HepG2 (cell line): ENCODE measurements at regions not wholly inside any gene's neighbourhood (a gene's known extent, or its start where the extent isn't known, plus 50 kb on each side); places are given as distances from the start of the nearest gene placed in this dataset.

Experiments used
- ATAC-seq: fragments of 200-7000 bp; cut with Tn5 transposase; 3 replicates; pipeline ENCODE4 v1.9.1; 2020; ENCODE audit warnings: mild to moderate bottlenecking, moderate library complexity
- BruUV-seq: library from RNA; stranded (reverse); fragments of 400-500 nt; replicated peaks from 2 replicates; lab custom pipeline; 2021; lab: Mats Ljungman, UMichigan
- CTCF ChIA-PET: fragments of 300-600 bp; formaldehyde crosslinking; extraction: SDS; loops from one replicate; lab custom pipeline; 2021; ENCODE audit warnings: low total read pairs, inconsistent platforms, low intra/inter-chr PET ratio; lab: Yijun Ruan, JAX
- POLR2A ChIA-PET: fragments of 350-600 bp; sonication (Branson Sonifier 250); formaldehyde crosslinking; loops from one replicate; lab custom pipeline; 2020; ENCODE audit warnings: antibody characterized with exemption, inconsistent platforms; lab: Yijun Ruan, JAX
- DNase-seq: peaks from one replicate; pipeline ENCODE4 v3.0.0-alpha.2; 2015; ENCODE audit warnings: low spot score
- FAIRE-seq: peaks from 3 replicates; lab custom pipeline; 2011; peaks lifted over from hg19 to GRCh38; lab: Jason Lieb, UNC
- H2AFZ ChIP-seq: one replicate; pipeline ENCODE4 v1.6.1; 2011; ENCODE audit warnings: low read length, inconsistent platforms
- H3K27ac ChIP-seq: fragments of 300-600 bp; 3 replicates; pipeline ENCODE4 v1.8.0; 2011; ENCODE audit warnings: mixed run types, mild to moderate bottlenecking, mixed read lengths, low read length, inconsistent platforms; ENCODE audit not compliant: insufficient read depth; ENCODE audit errors: extremely low read length
- H3K27me3 ChIP-seq, 2 experiments: fragments of 200-600 bp in 1 of 2; 2 replicates in 1 of 2; 3 replicates in 1 of 2; pipeline versions ENCODE4 v1.6.0 to v1.8.0; 2011; ENCODE audit warnings: low read length in 2 of 2, mild to moderate bottlenecking in 2 of 2, moderate library complexity in 2 of 2, inconsistent platforms in 1 of 2; ENCODE audit not compliant: insufficient read depth in 2 of 2, control insufficient read depth in 1 of 2
- H3K36me3 ChIP-seq, 2 experiments: fragments of 200-600 bp in 1 of 2; replicated peaks in 1 of 2; 2 replicates in 1 of 2; 3 replicates in 1 of 2; pipeline versions ENCODE4 v1.5.1 to v1.8.0; 2011; ENCODE audit warnings: low read length in 2 of 2, inconsistent platforms in 1 of 2; ENCODE audit not compliant: insufficient read depth in 2 of 2, control insufficient read depth in 1 of 2
- H3K4me1 ChIP-seq: 2 replicates; pipeline ENCODE4 v1.5.1; 2012; ENCODE audit warnings: low read length, inconsistent platforms; ENCODE audit not compliant: insufficient read depth
- H3K4me2 ChIP-seq: 2 replicates; pipeline ENCODE4 v1.6.0; 2011; ENCODE audit warnings: low read depth, low read length, inconsistent platforms
- H3K4me3 ChIP-seq, 3 experiments: fragments of 200-600 bp in 1 of 3; sonication (generic), shearing (Covaris generic) in 1 of 3; replicated peaks in 1 of 3; 2 replicates each; pipeline ENCODE4 v1.5.1; 2011 to 2016; ENCODE audit warnings: low read length in 3 of 3, inconsistent platforms in 2 of 3, low read depth in 2 of 3, mild to moderate bottlenecking in 2 of 3, control low read depth in 1 of 3, mixed read lengths in 1 of 3; ENCODE audit not compliant: insufficient read depth in 1 of 3
- H3K79me2 ChIP-seq: one replicate; pipeline ENCODE4 v1.6.1; 2011; ENCODE audit warnings: low read length, inconsistent platforms; ENCODE audit not compliant: insufficient read depth
- H3K9ac ChIP-seq: 2 replicates; pipeline ENCODE4 v1.6.0; 2011; ENCODE audit warnings: mild to moderate bottlenecking, low read depth, low read length, inconsistent platforms; ENCODE audit not compliant: insufficient read depth
- H3K9me3 ChIP-seq: 2 replicates; pipeline ENCODE4 v1.5.1; 2012; ENCODE audit warnings: mild to moderate bottlenecking, low read length
- H4K20me1 ChIP-seq: 2 replicates; pipeline ENCODE4 v1.6.0; 2011; ENCODE audit warnings: inconsistent platforms, mild to moderate bottlenecking, low read length, moderate library complexity; ENCODE audit not compliant: insufficient read depth
- BHLHE40 ChIP-seq: IDR thresholded peaks from 2 replicates; pipeline ENCODE4 v1.6.1; 2011; ENCODE audit warnings: low read length, improper control_type of control experiment
- EZH2 ChIP-seq: conservative IDR thresholded peaks from 2 replicates; pipeline ENCODE4 v1.6.1; 2012; ENCODE audit warnings: mild to moderate bottlenecking, low read depth, low read length, moderate library complexity
- FOXP1 ChIP-seq, 2 experiments: fragments of 450-650 bp in 1 of 2; IDR thresholded peaks; 2 replicates each; pipeline ENCODE4 v1.6.1; 2017 to 2018; ENCODE audit warnings: antibody characterized with exemption in 1 of 2
- GABPB1 ChIP-seq: IDR thresholded peaks from 2 replicates; pipeline ENCODE4 v1.6.1; 2016; ENCODE audit warnings: mild to moderate bottlenecking, missing genetic modification reagents, moderate library complexity, missing compliant biosample characterization
- GTF3A ChIP-seq: sonication (generic); formaldehyde crosslinking; conservative IDR thresholded peaks from 2 replicates; pipeline ENCODE4 v1.4.0; 2020; ENCODE audit warnings: mild to moderate bottlenecking, missing genetic modification reagents
- HDAC1 ChIP-seq: sonication (generic); formaldehyde crosslinking; IDR thresholded peaks from 2 replicates; pipeline ENCODE4 v1.5.1; 2020; ENCODE audit warnings: mild to moderate bottlenecking, missing genetic modification reagents
- IRF2 ChIP-seq: IDR thresholded peaks from 2 replicates; pipeline ENCODE4 v1.6.1; 2018; ENCODE audit warnings: missing genetic modification reagents, missing compliant biosample characterization
- STAT6 ChIP-seq: sonication (generic); formaldehyde crosslinking; IDR thresholded peaks from 2 replicates; pipeline ENCODE4 v1.4.0; 2020; ENCODE audit warnings: missing genetic modification reagents, mild to moderate bottlenecking, borderline replicate concordance
- TBP ChIP-seq: sonication (generic); formaldehyde crosslinking; IDR thresholded peaks from 2 replicates; pipeline ENCODE4 v1.5.0; 2020; ENCODE audit warnings: missing genetic modification reagents
- TCF12 ChIP-seq, 2 experiments: fragments of 450-650 bp in 1 of 2; sonication (generic) in 1 of 2; formaldehyde crosslinking in 1 of 2; IDR thresholded peaks; 2 replicates each; pipeline versions ENCODE4 v1.6.1 to v1.8.0; 2017 to 2022; ENCODE audit warnings: antibody characterized with exemption in 1 of 2, mild to moderate bottlenecking in 1 of 2, missing genetic modification reagents in 1 of 2, moderate library complexity in 1 of 2
- TGIF2 ChIP-seq: IDR thresholded peaks from 2 replicates; pipeline ENCODE4 v1.6.1; 2016; ENCODE audit warnings: control low read depth, missing compliant biosample characterization
- ZFX ChIP-seq: sonication (generic); formaldehyde crosslinking; IDR thresholded peaks from 2 replicates; pipeline ENCODE4 v1.4.0; 2020; ENCODE audit warnings: mild to moderate bottlenecking, low read depth, missing genetic modification reagents, moderate library complexity
- ZNF225 ChIP-seq: sonication (generic); formaldehyde crosslinking; IDR thresholded peaks from 2 replicates; pipeline ENCODE4 v1.4.0; 2020; ENCODE audit warnings: mild to moderate bottlenecking, missing genetic modification reagents
- ZNF251 ChIP-seq: sonication (generic); formaldehyde crosslinking; IDR thresholded peaks from 2 replicates; pipeline ENCODE4 v1.9.0; 2021; ENCODE audit warnings: mild to moderate bottlenecking, missing genetic modification reagents
- ZNF776 ChIP-seq: sonication (generic); formaldehyde crosslinking; IDR thresholded peaks from 2 replicates; pipeline ENCODE4 v1.4.0; 2020; ENCODE audit warnings: mild to moderate bottlenecking, missing genetic modification reagents
- ZNF792 ChIP-seq: IDR thresholded peaks from 2 replicates; pipeline ENCODE4 v1.6.1; 2016
- ZUFSP ChIP-seq: sonication (generic); formaldehyde crosslinking; IDR thresholded peaks from 2 replicates; pipeline ENCODE4 v1.9.0; 2021; ENCODE audit warnings: missing genetic modification reagents, mild to moderate bottlenecking, borderline replicate concordance
- WGBS: methylation state at CpG from one replicate; pipeline ENCODE4 v1.1.6; 2017; ENCODE audit warnings: low lambda C conversion rate; 5-methylcytosine and 5-hydroxymethylcytosine counted together
- in situ Hi-C: cut with HindIII; loops from 2 replicates; pipeline ENCODE4 v1.10.0; 2017; ENCODE audit warnings: low pct_unique_long_range_greater_than_20kb; ENCODE audit not compliant: extremely low pct_ligation_motif_present
- intact Hi-C: fragments of 100-400 bp; cut with micrococcal nuclease; formaldehyde crosslinking; loops from one replicate; pipeline ENCODE4 v1.10.0; 2022; ENCODE audit not compliant: unreplicated experiment
- TF ChIP-seq, protein P1 (sequence below): sonication (generic); formaldehyde crosslinking; IDR thresholded peaks from 2 replicates; pipeline ENCODE4 v1.5.0; 2020; ENCODE audit warnings: missing genetic modification reagents, mild to moderate bottlenecking, borderline replicate concordance
- TF ChIP-seq, protein P2 (sequence below): fragments of 450-650 bp; IDR thresholded peaks from 2 replicates; pipeline ENCODE4 v1.6.1; 2016

GRCh38 chr11:23947883-23948282 is 549.0 kb upstream of the LUZP2 start (continued):
- TF ChIP-seq ZNF225 (CRISPR knock-in tag): no peak
- TF ChIP-seq FOXP1 (IDR thresholded peaks at IDR 0.05): no peak
- TF ChIP-seq FOXP1 (CRISPR knock-in tag; IDR thresholded peaks at IDR 0.05): no peak
- TF ChIP-seq ZUFSP (CRISPR knock-in tag): no peak
- no peak for TF ChIP-seq TCF12 (IDR thresholded peaks at IDR 0.05)
- TF ChIP-seq TCF12 (CRISPR knock-in tag; IDR thresholded peaks at IDR 0.05): no peak
- no peak for TF ChIP-seq HDAC1

GRCh38 chr11:23948851-23949250 is 548.0 kb upstream of the LUZP2 start:
- no peak for DNase-seq
- no peak for FAIRE-seq
- POLR2A ChIA-PET: no interaction called here
- no TSS peak for BruUV-seq
- no peak for ATAC-seq
- no peaks in the 10 kb centered on the region for H3K27me3 ChIP-seq
- 0% methylated on average over 2 of the region's 2 CpGs for WGBS
- CTCF ChIA-PET: no interaction called here
- H3K9ac ChIP-seq: no peak overlapping the region
- H3K4me3 ChIP-seq: no peak overlapping the region
- in situ Hi-C loops (no loop called here), intact Hi-C loops (no loop called here)
- H3K4me1 ChIP-seq: no peaks in the 10 kb centered on the region
- no peaks in the 10 kb centered on the region for H3K79me2 ChIP-seq
- no peaks in the 10 kb centered on the region for H4K20me1 ChIP-seq
- no peaks in the 10 kb centered on the region for H3K9me3 ChIP-seq
- H2AFZ ChIP-seq: no peak overlapping the region
- no peak overlapping the region for H3K4me2 ChIP-seq
- H3K36me3 ChIP-seq: no peaks in the 10 kb centered on the region
- no peak overlapping the region for H3K27ac ChIP-seq
- TF ChIP-seq BHLHE40: no peak
- TF ChIP-seq ZNF792: no peak
- no peak for TF ChIP-seq TGIF2 (CRISPR knock-in tag)
- TF ChIP-seq STAT6 (CRISPR knock-in tag): no peak
- TF ChIP-seq, protein P1, sequence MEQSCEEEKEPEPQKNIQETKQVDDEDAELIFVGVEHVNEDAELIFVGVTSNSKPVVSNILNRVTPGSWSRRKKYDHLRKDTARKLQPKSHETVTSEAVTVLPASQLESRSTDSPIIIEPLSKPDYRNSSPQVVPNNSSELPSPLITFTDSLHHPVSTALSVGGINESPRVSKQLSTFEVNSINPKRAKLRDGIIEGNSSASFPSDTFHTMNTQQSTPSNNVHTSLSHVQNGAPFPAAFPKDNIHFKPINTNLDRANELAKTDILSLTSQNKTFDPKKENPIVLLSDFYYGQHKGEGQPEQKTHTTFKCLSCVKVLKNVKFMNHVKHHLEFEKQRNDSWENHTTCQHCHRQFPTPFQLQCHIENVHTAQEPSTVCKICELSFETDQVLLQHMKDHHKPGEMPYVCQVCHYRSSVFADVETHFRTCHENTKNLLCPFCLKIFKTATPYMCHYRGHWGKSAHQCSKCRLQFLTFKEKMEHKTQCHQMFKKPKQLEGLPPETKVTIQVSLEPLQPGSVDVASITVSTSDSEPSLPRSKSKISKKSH (CRISPR knock-in tag): no peak
- no peak for TF ChIP-seq GABPB1 (CRISPR knock-in tag)
- no peak for TF ChIP-seq GTF3A (CRISPR knock-in tag)
- no peak for TF ChIP-seq ZNF251 (CRISPR knock-in tag)
- no peak for TF ChIP-seq IRF2
- no peak for TF ChIP-seq ZNF776
- TF ChIP-seq ZFX (CRISPR knock-in tag): no peak
- TF ChIP-seq EZH2: no peak
- TF ChIP-seq, protein P2, sequence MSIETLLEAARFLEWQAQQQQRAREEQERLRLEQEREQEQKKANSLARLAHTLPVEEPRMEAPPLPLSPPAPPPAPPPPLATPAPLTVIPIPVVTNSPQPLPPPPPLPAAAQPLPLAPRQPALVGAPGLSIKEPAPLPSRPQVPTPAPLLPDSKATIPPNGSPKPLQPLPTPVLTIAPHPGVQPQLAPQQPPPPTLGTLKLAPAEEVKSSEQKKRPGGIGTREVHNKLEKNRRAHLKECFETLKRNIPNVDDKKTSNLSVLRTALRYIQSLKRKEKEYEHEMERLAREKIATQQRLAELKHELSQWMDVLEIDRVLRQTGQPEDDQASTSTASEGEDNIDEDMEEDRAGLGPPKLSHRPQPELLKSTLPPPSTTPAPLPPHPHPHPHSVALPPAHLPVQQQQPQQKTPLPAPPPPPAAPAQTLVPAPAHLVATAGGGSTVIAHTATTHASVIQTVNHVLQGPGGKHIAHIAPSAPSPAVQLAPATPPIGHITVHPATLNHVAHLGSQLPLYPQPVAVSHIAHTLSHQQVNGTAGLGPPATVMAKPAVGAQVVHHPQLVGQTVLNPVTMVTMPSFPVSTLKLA: no peak
- TF ChIP-seq TBP: no peak
